ENCODE measurements at regions not wholly inside any gene's neighbourhood (a gene's known extent, or its start where the extent isn't known, plus 50 kb on each side); places are given as distances from the start of the nearest gene placed in this dataset.

- Histone ChIP-seq H3K36me3 (no peaks in the 10 kb centered on the region), H3K9me3 (replicated peaks) (no peaks in the 10 kb centered on the region), H3K27ac (replicated peaks) (no peak overlapping the region), H3K4me1 (no peaks in the 10 kb centered on the region), H3K4me3 (no peak overlapping the region), H3K27me3 (ENCODE audit: low read depth) (peaks cover 4% of the 10 kb centered on the region)
- intact Hi-C loops (cut with micrococcal nuclease), result no loop called here
- no peak for TF ChIP-seq CTCF (IDR thresholded peaks at IDR 0.05; ENCODE audit: borderline replicate concordance)
- DNase-seq, result no peak
These were observed 127.6 kb upstream of the LMO4 start for GRCh38 chr1:87200875-87201638.

GRCh38 chr1:87201768-87202167 is 126.9 kb upstream of the LMO4 start:
- intact Hi-C loops (cut with micrococcal nuclease), result no loop called here
- no peak for TF ChIP-seq CTCF (IDR thresholded peaks at IDR 0.05; ENCODE audit: borderline replicate concordance)
- peaks cover 4% of the 10 kb centered on the region for H3K27me3 ChIP-seq (ENCODE audit: low read depth)

GRCh38 chr1:87202451-87202850 is 126.2 kb upstream of the LMO4 start:
- no peak overlapping the region for H3K27ac ChIP-seq (replicated peaks)
- H3K36me3 ChIP-seq, result no peaks in the 10 kb centered on the region
- no peaks in the 10 kb centered on the region for H3K9me3 ChIP-seq (replicated peaks)
- intact Hi-C loops (cut with micrococcal nuclease), result no loop called here
- no peak for TF ChIP-seq CTCF (IDR thresholded peaks at IDR 0.05; ENCODE audit: borderline replicate concordance)
- no peaks in the 10 kb centered on the region for H3K4me1 ChIP-seq
- H3K4me3 ChIP-seq, result no peak overlapping the region
- peaks cover 4% of the 10 kb centered on the region for H3K27me3 ChIP-seq (ENCODE audit: low read depth)
- no peak for DNase-seq

More at GRCh38 chr1:87201768-87202167, 126.9 kb upstream of the LMO4 start:
- Histone ChIP-seq H3K36me3 (no peaks in the 10 kb centered on the region), H3K4me1 (no peaks in the 10 kb centered on the region), H3K4me3 (no peak overlapping the region), H3K9me3 (replicated peaks) (no peaks in the 10 kb centered on the region), H3K27ac (replicated peaks) (no peak overlapping the region)
- DNase-seq, result no peak

GRCh38 chr1:87202922-87203655 is 125.6 kb upstream of the LMO4 start:
- no peak for TF ChIP-seq CTCF (IDR thresholded peaks at IDR 0.05; ENCODE audit: borderline replicate concordance)
- Histone ChIP-seq H3K9me3 (replicated peaks) (no peaks in the 10 kb centered on the region), H3K27me3 (ENCODE audit: low read depth) (peaks cover 4% of the 10 kb centered on the region), H3K36me3 (no peaks in the 10 kb centered on the region), H3K4me1 (no peaks in the 10 kb centered on the region), H3K4me3 (no peak overlapping the region), H3K27ac (replicated peaks) (no peak overlapping the region)
- DNase-seq, result no peak
- intact Hi-C loops (cut with micrococcal nuclease), result no loop called here

GRCh38 chr1:87203904-87204303 is 124.8 kb upstream of the LMO4 start:
- no peak for DNase-seq
- H3K27ac ChIP-seq (replicated peaks), result no peak overlapping the region
- TF ChIP-seq CTCF (IDR thresholded peaks at IDR 0.05; ENCODE audit: borderline replicate concordance), result no peak
- H3K9me3 ChIP-seq (replicated peaks), result no peaks in the 10 kb centered on the region
- no peak overlapping the region for H3K4me3 ChIP-seq
- H3K27me3 ChIP-seq (ENCODE audit: low read depth), result peaks cover 4% of the 10 kb centered on the region
- H3K4me1 ChIP-seq, result no peaks in the 10 kb centered on the region
- intact Hi-C loops (cut with micrococcal nuclease), result no loop called here
- no peaks in the 10 kb centered on the region for H3K36me3 ChIP-seq
